K562 (cell line): ENCODE measurements at regions not wholly inside any gene's neighbourhood (a gene's known extent, or its start where the extent isn't known, plus 50 kb on each side); places are given as distances from the start of the nearest gene placed in this dataset.

Experiments
- ATF6 ChIP-seq: sonication (generic); formaldehyde crosslinking; IDR thresholded peaks from 2 replicates; pipeline ENCODE4 v1.4.0; 2020; ENCODE audit warnings: mild to moderate bottlenecking, missing genetic modification reagents
- CHAMP1 ChIP-seq: fragments of 450-650 bp; IDR thresholded peaks from 2 replicates; pipeline ENCODE4 v1.6.1; 2016; ENCODE audit warnings: mild to moderate bottlenecking
- EGR1 ChIP-seq: fragments of 450-650 bp; conservative IDR thresholded peaks from 2 replicates; pipeline ENCODE4 v1.6.1; 2017; ENCODE audit warnings: mild to moderate bottlenecking
- GATAD2A ChIP-seq: fragments of 450-650 bp; IDR thresholded peaks from 2 replicates; pipeline ENCODE4 v1.6.1; 2017
- GATAD2B ChIP-seq: fragments of 450-650 bp; IDR thresholded peaks from 2 replicates; pipeline ENCODE4 v1.6.1; 2017; ENCODE audit warnings: mild to moderate bottlenecking, borderline replicate concordance
- HBP1 ChIP-seq: fragments of 450-650 bp; formaldehyde crosslinking; IDR thresholded peaks from 2 replicates; pipeline ENCODE4 v1.4.0; 2022; ENCODE audit warnings: missing genetic modification characterization
- PHF8 ChIP-seq: fragments of 200-600 bp; sonication (generic); IDR thresholded peaks from 2 replicates; pipeline ENCODE4 v1.6.1; 2012; ENCODE audit warnings: mixed run types, mild to moderate bottlenecking, inconsistent platforms, low read length, moderate library complexity, borderline replicate concordance
- RFX5 ChIP-seq: IDR thresholded peaks from 2 replicates; pipeline ENCODE4 v1.6.1; 2011; ENCODE audit warnings: low read depth, mild to moderate bottlenecking, improper control_type of control experiment, low read length
- TCF7 ChIP-seq: sonication (generic); IDR thresholded peaks from 2 replicates; pipeline ENCODE4 v1.6.1; 2016; ENCODE audit warnings: antibody characterized with exemption, borderline replicate concordance
- U2AF1 ChIP-seq: fragments of 200-400 bp; formaldehyde crosslinking; optimal IDR thresholded peaks from 2 replicates; pipeline ENCODE3; 2017; ENCODE audit warnings: mild to moderate bottlenecking, low read depth, low read length, moderate library complexity
- ZNF561 ChIP-seq: fragments of 450-650 bp; formaldehyde crosslinking; conservative IDR thresholded peaks from 2 replicates; pipeline ENCODE4 v1.4.0; 2020; ENCODE audit warnings: mild to moderate bottlenecking, moderate library complexity
- TF ChIP-seq, protein P1 (sequence below): sonication (generic); formaldehyde crosslinking; IDR thresholded peaks from 2 replicates; pipeline ENCODE4 v1.8.0; 2023; ENCODE audit warnings: mild to moderate bottlenecking, missing genetic modification reagents

DNA sequence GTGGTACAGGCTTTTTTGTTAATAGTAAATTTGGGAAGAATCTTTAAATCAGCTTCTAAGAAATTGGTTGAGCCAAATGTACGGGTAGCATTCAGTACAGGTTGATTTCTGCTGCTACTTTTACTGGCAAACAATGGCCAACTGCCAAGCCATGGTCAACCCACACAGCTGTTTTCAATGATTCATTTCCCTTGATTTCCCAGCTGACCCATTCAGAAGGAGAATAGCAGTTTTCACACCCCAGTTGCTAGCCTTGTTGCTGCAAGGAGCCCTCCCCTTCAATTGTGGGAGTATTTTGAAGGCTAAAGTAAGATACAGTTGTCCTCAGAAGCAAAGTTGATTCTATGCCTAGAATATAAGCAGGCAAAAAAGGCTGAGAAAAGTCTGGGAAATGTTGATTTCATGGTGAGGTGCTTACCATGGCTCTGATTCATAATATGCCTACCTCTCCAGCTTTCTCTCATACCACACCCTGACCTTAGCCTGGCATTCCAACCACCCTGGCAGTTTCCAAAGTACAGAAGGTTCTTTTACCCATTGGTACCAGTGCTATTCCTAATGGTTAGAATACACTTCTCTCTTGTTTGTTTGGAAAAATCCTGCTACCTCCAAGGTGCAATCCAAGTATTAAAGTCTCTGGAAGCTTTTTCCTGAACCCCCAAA, 320.3 kb upstream of the TGFBR2 start (continued):
- TF ChIP-seq CHAMP1 (no peak), GATAD2B (no peak), U2AF1 (no peak), PHF8 (no peak), EGR1 (no peak), RFX5 (no peak), HBP1 (CRISPR knock-in tag) (no peak), ATF6 (CRISPR knock-in tag) (no peak), TCF7 (no peak), ZNF561 (CRISPR knock-in tag) (no peak), GATAD2A (no peak)
- TF ChIP-seq, protein P1, sequence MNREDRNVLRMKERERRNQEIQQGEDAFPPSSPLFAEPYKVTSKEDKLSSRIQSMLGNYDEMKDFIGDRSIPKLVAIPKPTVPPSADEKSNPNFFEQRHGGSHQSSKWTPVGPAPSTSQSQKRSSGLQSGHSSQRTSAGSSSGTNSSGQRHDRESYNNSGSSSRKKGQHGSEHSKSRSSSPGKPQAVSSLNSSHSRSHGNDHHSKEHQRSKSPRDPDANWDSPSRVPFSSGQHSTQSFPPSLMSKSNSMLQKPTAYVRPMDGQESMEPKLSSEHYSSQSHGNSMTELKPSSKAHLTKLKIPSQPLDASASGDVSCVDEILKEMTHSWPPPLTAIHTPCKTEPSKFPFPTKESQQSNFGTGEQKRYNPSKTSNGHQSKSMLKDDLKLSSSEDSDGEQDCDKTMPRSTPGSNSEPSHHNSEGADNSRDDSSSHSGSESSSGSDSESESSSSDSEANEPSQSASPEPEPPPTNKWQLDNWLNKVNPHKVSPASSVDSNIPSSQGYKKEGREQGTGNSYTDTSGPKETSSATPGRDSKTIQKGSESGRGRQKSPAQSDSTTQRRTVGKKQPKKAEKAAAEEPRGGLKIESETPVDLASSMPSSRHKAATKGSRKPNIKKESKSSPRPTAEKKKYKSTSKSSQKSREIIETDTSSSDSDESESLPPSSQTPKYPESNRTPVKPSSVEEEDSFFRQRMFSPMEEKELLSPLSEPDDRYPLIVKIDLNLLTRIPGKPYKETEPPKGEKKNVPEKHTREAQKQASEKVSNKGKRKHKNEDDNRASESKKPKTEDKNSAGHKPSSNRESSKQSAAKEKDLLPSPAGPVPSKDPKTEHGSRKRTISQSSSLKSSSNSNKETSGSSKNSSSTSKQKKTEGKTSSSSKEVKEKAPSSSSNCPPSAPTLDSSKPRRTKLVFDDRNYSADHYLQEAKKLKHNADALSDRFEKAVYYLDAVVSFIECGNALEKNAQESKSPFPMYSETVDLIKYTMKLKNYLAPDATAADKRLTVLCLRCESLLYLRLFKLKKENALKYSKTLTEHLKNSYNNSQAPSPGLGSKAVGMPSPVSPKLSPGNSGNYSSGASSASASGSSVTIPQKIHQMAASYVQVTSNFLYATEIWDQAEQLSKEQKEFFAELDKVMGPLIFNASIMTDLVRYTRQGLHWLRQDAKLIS = no peak
